ENCODE measurements at regions not wholly inside any gene's neighbourhood (a gene's known extent, or its start where the extent isn't known, plus 50 kb on each side); places are given as distances from the start of the nearest gene placed in this dataset.

GRCh38 chr4:58209001-58209400, 1098.8 kb upstream of the IGFBP7 start:
- TF ChIP-seq CTCF (IDR thresholded peaks at IDR 0.05; ENCODE audit: low read depth, low read length, poor library complexity, severe bottlenecking) = no peak
- no peak for TF ChIP-seq EZH2phosphoT487 (IDR thresholded peaks at IDR 0.05; ENCODE audit: borderline replicate concordance, low read length)

Measured in DOHH2 (cell line).